Stimulated activated CD4-positive, alpha-beta T cell treated with anti-CD3 and anti-CD28 coated beads, Interleukin-2, amount 100 ng/mL, for 48 hours (primary cell): ENCODE measurements at regions not wholly inside any gene's neighbourhood (a gene's known extent, or its start where the extent isn't known, plus 50 kb on each side); places are given as distances from the start of the nearest gene placed in this dataset.

Source experiments
- DNase-seq, 2 donors: peaks; one replicate each; pipeline ENCODE4 v3.0.0-alpha.2; 2020

- no peak for DNase-seq
Measured at GRCh38 chr5:143691287-143691944, 120.5 kb upstream of the HMHB1 start.

GRCh38 chr5:143687604-143688003 lies 124.4 kb upstream of the HMHB1 start:
- no peak for DNase-seq

- no peak for DNase-seq
Measured at GRCh38 chr5:143685246-143685815, 126.6 kb upstream of the HMHB1 start.

GRCh38 chr5:143683459-143683858 lies 128.5 kb upstream of the HMHB1 start:
- DNase-seq, result no peak

- no peak for DNase-seq
Measured at GRCh38 chr5:143682929-143683386, 129.0 kb upstream of the HMHB1 start.

GRCh38 chr5:143682246-143682905 lies 129.6 kb upstream of the HMHB1 start:
- DNase-seq, result no peak

- DNase-seq, result no peak
Measured at GRCh38 chr5:143680672-143681259, 131.2 kb upstream of the HMHB1 start.

GRCh38 chr5:143679777-143680176 lies 132.2 kb upstream of the HMHB1 start:
- no peak for DNase-seq

- DNase-seq, result no peak
Measured at GRCh38 chr5:143678148-143678905, 133.6 kb upstream of the HMHB1 start.

- no peak for DNase-seq
Measured at GRCh38 chr5:143677403-143677802, 134.6 kb upstream of the HMHB1 start.

- no peak for DNase-seq
Measured at GRCh38 chr5:143676802-143677201, 135.2 kb upstream of the HMHB1 start.

GRCh38 chr5:143674469-143674786 lies 137.5 kb upstream of the HMHB1 start:
- no peak for DNase-seq

GRCh38 chr5:143673676-143674468 lies 138.1 kb upstream of the HMHB1 start:
- no peak for DNase-seq

- no peak for DNase-seq
Measured at GRCh38 chr5:143672806-143673205, 139.2 kb upstream of the HMHB1 start.

- no peak for DNase-seq
Measured at GRCh38 chr5:143671674-143672569, 140.0 kb upstream of the HMHB1 start.

GRCh38 chr5:143671021-143671420 lies 140.9 kb upstream of the HMHB1 start:
- no peak for DNase-seq

GRCh38 chr5:143665866-143666265 lies 146.1 kb upstream of the HMHB1 start:
- no peak for DNase-seq

- DNase-seq, result no peak
Measured at GRCh38 chr5:143664623-143665022, 147.3 kb upstream of the HMHB1 start.

GRCh38 chr5:143663872-143664271 lies 148.1 kb upstream of the HMHB1 start:
- DNase-seq, result no peak

- DNase-seq, result no peak
Measured at GRCh38 chr5:143662020-143662419, 149.9 kb upstream of the HMHB1 start.

- no peak for DNase-seq
Measured at GRCh38 chr5:143660625-143661024, 151.3 kb upstream of the HMHB1 start.
